Kidney (tissue), 13 donors: ENCODE measurements at regions not wholly inside any gene's neighbourhood (a gene's known extent, or its start where the extent isn't known, plus 50 kb on each side); places are given as distances from the start of the nearest gene placed in this dataset.

Experiments
- DNase-seq, 5 donors: peaks; one replicate each; pipeline ENCODE4 v3.0.0-alpha.2; 2013 to 2020
- FAIRE-seq: peaks from 2 replicates; lab custom pipeline; 2012; peaks lifted over from hg19 to GRCh38; lab: Jason Lieb, UNC
- H3K27ac ChIP-seq, 2 donors: one replicate each; pipeline ENCODE4 v1.7.0; 2013; ENCODE audit warnings: low read depth in 2 of 2, low read length in 2 of 2, inconsistent platforms in 1 of 2
- H3K27me3 ChIP-seq: one replicate; pipeline ENCODE4 v1.7.1; 2013; ENCODE audit warnings: low read length, inconsistent platforms; ENCODE audit not compliant: control insufficient read depth, insufficient read depth
- H3K36me3 ChIP-seq, 3 donors: one replicate each; pipeline versions ENCODE4 v1.7.0 to v1.7.1; 2013; ENCODE audit warnings: low read length in 3 of 3, control low read depth in 1 of 3, inconsistent platforms in 1 of 3; ENCODE audit not compliant: insufficient read depth in 3 of 3, control insufficient read depth in 2 of 3
- H3K4me1 ChIP-seq, 3 donors: one replicate each; pipeline versions ENCODE4 v1.7.0 to v1.7.1; 2013; ENCODE audit warnings: low read length in 3 of 3, inconsistent platforms in 1 of 3, low read depth in 1 of 3; ENCODE audit not compliant: control insufficient read depth in 2 of 3, insufficient read depth in 2 of 3
- H3K4me3 ChIP-seq, 3 donors: one replicate each; pipeline versions ENCODE4 v1.7.0 to v1.8.1; 2013; ENCODE audit warnings: low read length in 3 of 3, control low read depth in 1 of 3, inconsistent platforms in 1 of 3
- H3K9ac ChIP-seq, 3 donors: one replicate each; pipeline versions ENCODE4 v1.7.0 to v1.7.1; 2013; ENCODE audit warnings: low read length in 3 of 3, control low read depth in 1 of 3, inconsistent platforms in 1 of 3
- H3K9me3 ChIP-seq, 3 donors: one replicate each; pipeline versions ENCODE4 v1.7.0 to v1.7.1; 2013; ENCODE audit warnings: low read length in 3 of 3, control low read depth in 1 of 3, inconsistent platforms in 1 of 3; ENCODE audit not compliant: control insufficient read depth in 2 of 3, insufficient read depth in 1 of 3
- CTCF ChIP-seq: IDR thresholded peaks from 3 replicates; pipeline ENCODE4 v1.5.1; 2012; ENCODE audit warnings: mild to moderate bottlenecking, moderate library complexity, borderline replicate concordance; ENCODE audit not compliant: insufficient read depth; ENCODE audit errors: extremely low read depth
- intact Hi-C: fragments of 100-400 bp; cut with DNase I; formaldehyde crosslinking; loops from one replicate; pipeline ENCODE4 v1.11.1; 2022
- donor health status: control.
- donor health status: control.
- donor health status: control.
- donor health status: control.
- donor health status: control.
- donor health status: DM: yes; HTN: yes; CAD: no.
- donor health status: Normal renal cell carcinoma (clear cell type).

DNA sequence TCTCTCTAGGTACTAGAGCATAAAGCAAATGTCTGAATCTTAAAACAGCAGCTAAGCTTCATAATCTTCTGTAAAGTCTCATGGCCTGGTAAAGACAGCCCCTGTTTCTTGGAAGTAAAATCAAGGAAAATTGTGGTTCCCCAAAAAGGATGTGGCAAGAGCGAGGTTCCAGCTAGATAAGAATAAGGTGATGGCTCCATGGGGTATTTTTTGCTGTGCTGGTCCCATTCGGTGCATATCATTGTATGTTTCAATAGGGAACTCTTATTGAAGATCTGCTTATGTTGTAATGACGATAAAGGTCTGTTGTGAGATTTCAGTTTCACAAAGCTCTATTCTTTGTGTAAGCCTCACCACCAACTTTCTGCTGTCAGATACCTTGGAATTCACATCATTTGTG is 316.9 kb upstream of the NOCT start:
- intact Hi-C loops, result no loop called here
- Histone ChIP-seq H3K9ac (no peak overlapping the region), H3K27me3 (no peaks in the 10 kb centered on the region), H3K36me3 (no peaks in the 10 kb centered on the region), H3K4me3 (no peak overlapping the region), H3K27ac (no peak overlapping the region), H3K4me1 (no peaks in the 10 kb centered on the region), H3K9me3 (no peaks in the 10 kb centered on the region)
- no peak for TF ChIP-seq CTCF
- DNase-seq, result no peak
- FAIRE-seq, result no peak

GRCh38 chr4:138697851-138698250 is 317.7 kb upstream of the NOCT start:
- Histone ChIP-seq H3K4me1 (no peaks in the 10 kb centered on the region), H3K9me3 (no peaks in the 10 kb centered on the region), H3K27me3 (no peaks in the 10 kb centered on the region), H3K4me3 (no peak overlapping the region), H3K36me3 (no peaks in the 10 kb centered on the region), H3K27ac (no peak overlapping the region), H3K9ac (no peak overlapping the region)
- no peak for DNase-seq
- TF ChIP-seq CTCF, result no peak
- intact Hi-C loops, result no loop called here
- FAIRE-seq, result no peak

DNA sequence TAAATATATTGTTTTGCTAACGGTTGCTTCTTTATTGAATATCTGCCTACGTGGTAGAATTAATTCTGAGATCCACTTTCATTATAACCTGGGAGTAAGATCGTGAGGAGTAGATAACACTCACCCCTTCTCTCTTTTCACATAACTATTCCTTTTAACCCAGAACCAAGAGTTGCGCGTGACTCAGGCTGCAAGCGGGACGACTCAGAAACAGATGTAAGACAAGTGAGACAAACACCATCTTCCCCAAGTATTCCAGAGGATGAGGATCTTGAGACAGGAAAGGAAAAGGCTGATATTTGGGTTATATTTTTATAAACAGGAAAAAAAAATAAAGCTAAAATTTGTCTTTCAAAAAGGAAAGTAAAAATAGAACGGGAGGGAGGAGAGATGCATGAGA is 318.8 kb upstream of the NOCT start:
- no peaks in the 10 kb centered on the region for H3K4me1 ChIP-seq

More for the DNA sequence above, 318.8 kb upstream of the NOCT start:
- intact Hi-C loops, result no loop called here
- no peak overlapping the region for H3K4me3 ChIP-seq
- no peaks in the 10 kb centered on the region for H3K36me3 ChIP-seq
- no peak overlapping the region for H3K9ac ChIP-seq
- no peaks in the 10 kb centered on the region for H3K9me3 ChIP-seq
- TF ChIP-seq CTCF, result no peak
- no peak overlapping the region for H3K27ac ChIP-seq
- FAIRE-seq (no peak), DNase-seq (no peak)
- no peaks in the 10 kb centered on the region for H3K27me3 ChIP-seq
